Activated B cell treated with CpG ODN at 0.5 μM for 24 hours (primary cell): ENCODE measurements at regions not wholly inside any gene's neighbourhood (a gene's known extent, or its start where the extent isn't known, plus 50 kb on each side); places are given as distances from the start of the nearest gene placed in this dataset.

ENCODE experiments used
- ATAC-seq: fragments of 200-7000 bp; cut with Tn5 transposase; one replicate; pipeline ENCODE4 v1.10.0; 2021; ENCODE audit warnings: low read depth, mild to moderate bottlenecking, moderate library complexity
- CTCF ChIA-PET: fragments of 350-600 bp; sonication (Branson Sonifier 250); formaldehyde crosslinking; loops from one replicate; lab custom pipeline; 2021; ENCODE audit warnings: antibody characterized with exemption; lab: Charles Lee
- POLR2A ChIA-PET: fragments of 350-600 bp; sonication (Branson Sonifier 250); formaldehyde crosslinking; loops from one replicate; lab custom pipeline; 2021; ENCODE audit warnings: antibody characterized with exemption; lab: Charles Lee
- DNase-seq: peaks from one replicate; pipeline ENCODE4 v3.0.0; 2022
- H3K27ac Mint-ChIP-seq: one replicate; pipeline ENCODE4 v1.8.0; 2020; ENCODE audit warnings: mixed read lengths
- H3K27me3 Mint-ChIP-seq: one replicate; pipeline ENCODE4 v1.8.0; 2021; ENCODE audit warnings: mixed read lengths
- H3K36me3 Mint-ChIP-seq: one replicate; pipeline ENCODE4 v1.8.0; 2021; ENCODE audit warnings: low read depth, mixed read lengths
- H3K4me1 Mint-ChIP-seq: one replicate; pipeline ENCODE4 v1.8.0; 2021; ENCODE audit warnings: mixed read lengths
- H3K4me3 Mint-ChIP-seq: one replicate; pipeline ENCODE4 v1.8.0; 2020; ENCODE audit warnings: mild to moderate bottlenecking, mixed read lengths
- H3K9me3 Mint-ChIP-seq: one replicate; pipeline ENCODE4 v1.8.0; 2020; ENCODE audit warnings: mixed read lengths
- CTCF ChIP-seq: fragments of 200-600 bp; IDR thresholded peaks from one replicate; pipeline ENCODE4 v1.8.0; 2022; ENCODE audit warnings: antibody characterized with exemption, mild to moderate bottlenecking
- intact Hi-C: fragments of 100-400 bp; cut with micrococcal nuclease; formaldehyde crosslinking; loops from one replicate; pipeline ENCODE4 v1.15.1; 2024

DNA sequence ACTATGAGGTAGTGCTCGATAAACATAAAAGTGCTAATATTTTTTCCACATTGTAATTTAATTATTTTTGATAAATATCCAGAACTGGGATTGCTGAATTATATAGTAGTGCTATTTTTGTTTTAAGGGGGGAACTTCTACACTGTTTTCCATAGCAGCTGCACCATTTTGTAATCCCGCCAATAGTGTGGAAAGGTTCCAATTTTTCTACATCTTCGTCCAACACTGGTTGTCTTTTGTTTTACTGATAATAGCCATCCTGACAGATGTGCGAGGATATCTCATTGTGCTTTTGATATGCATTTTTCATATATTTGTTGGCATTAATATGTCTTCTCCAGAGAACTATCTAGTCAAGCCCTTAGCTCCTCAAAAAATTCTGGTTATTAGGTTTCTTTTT, 259.6 kb upstream of the KCNJ16 start:
- Mint-ChIP-seq H3K4me1 (no peaks in the 10 kb centered on the region), H3K36me3 (no peaks in the 10 kb centered on the region), H3K27me3 (no peaks in the 10 kb centered on the region), H3K9me3 (no peaks in the 10 kb centered on the region), H3K4me3 (no peak overlapping the region), H3K27ac (no peak overlapping the region)
- ATAC-seq (no peak), DNase-seq (no peak)
- POLR2A ChIA-PET: no interaction called here
- intact Hi-C loops: no loop called here
- TF ChIP-seq CTCF: no peak
- CTCF ChIA-PET: no interaction called here

DNA sequence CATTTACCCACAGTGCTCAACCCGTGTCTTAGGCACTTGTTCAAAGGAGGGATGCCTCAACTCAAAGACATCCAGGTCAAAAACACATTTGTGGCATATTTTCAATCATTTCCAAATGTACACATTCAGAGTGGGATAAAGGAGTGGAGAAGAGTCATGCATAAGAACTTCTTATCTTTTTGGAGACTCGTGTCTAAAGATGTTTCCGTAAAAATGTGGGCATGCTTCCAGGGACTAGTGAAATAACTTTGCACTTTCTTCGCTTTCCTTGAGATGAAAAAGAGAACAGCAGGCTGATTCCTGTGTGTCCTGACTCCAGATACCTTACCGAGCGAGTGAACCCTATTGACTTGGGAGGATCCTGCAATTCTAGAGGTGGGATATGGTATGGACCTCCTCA, 256.6 kb upstream of the KCNJ16 start:
- Mint-ChIP-seq H3K27ac (no peak overlapping the region), H3K27me3 (no peaks in the 10 kb centered on the region), H3K4me1 (no peaks in the 10 kb centered on the region), H3K9me3 (no peaks in the 10 kb centered on the region), H3K4me3 (no peak overlapping the region), H3K36me3 (no peaks in the 10 kb centered on the region)
- DNase-seq: no peak
- no peak for ATAC-seq
- POLR2A ChIA-PET: no interaction called here
- no peak for TF ChIP-seq CTCF
- CTCF ChIA-PET: no interaction called here
- intact Hi-C loops: no loop called here

DNA sequence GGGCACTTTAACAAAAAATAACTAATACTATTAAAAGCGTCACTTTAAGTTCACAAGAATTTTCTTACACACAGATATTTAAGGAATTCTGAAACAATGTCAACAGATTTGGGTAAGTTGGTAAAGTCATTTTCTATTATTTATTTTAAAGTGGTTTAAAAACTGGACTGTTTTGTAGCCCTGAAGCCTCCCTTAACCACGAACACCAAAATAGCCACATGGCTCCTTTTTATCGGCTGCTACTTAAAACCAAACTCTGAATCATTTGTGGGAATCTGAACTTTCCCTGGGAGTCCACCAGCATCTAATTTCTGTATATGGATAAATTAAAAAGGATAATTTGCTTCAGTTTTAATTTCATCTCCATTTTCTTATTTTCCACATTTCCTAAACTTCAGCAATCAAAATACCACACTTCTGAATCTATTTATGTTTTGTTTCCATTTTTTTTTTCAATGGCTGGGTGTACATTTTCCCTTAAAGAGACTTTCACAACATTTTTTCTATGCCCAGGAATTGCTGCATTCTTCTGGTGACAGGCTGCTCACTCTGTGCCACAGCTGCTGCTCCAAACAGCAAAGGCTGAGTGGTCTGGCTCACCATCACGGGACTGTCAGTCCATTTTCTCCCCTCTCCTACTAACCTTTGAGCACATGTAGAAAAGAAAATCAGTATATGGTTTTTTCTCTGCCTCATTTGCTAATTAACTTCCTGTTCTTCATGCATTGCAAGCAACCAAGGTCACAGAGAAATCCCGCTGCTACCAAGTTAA, 255.5 kb upstream of the KCNJ16 start:
- intact Hi-C loops: no loop called here
- ATAC-seq: no peak
- no peaks in the 10 kb centered on the region for H3K4me1 Mint-ChIP-seq

GRCh38 chr17:69820876-69821473, 254.1 kb upstream of the KCNJ16 start:
- Mint-ChIP-seq H3K4me1 (no peaks in the 10 kb centered on the region), H3K9me3 (peaks cover 3% of the 10 kb centered on the region), H3K36me3 (no peaks in the 10 kb centered on the region), H3K27ac (no peak overlapping the region), H3K27me3 (no peaks in the 10 kb centered on the region), H3K4me3 (no peak overlapping the region)
- ChIA-PET CTCF (no interaction called here), POLR2A (no interaction called here)
- TF ChIP-seq CTCF: no peak
- ATAC-seq (no peak), DNase-seq (no peak)
- intact Hi-C loops: no loop called here

More for the DNA sequence above, 255.5 kb upstream of the KCNJ16 start:
- Mint-ChIP-seq H3K9me3 (no peaks in the 10 kb centered on the region), H3K27me3 (no peaks in the 10 kb centered on the region), H3K4me3 (no peak overlapping the region), H3K27ac (no peak overlapping the region), H3K36me3 (no peaks in the 10 kb centered on the region)
- no peak for DNase-seq
- TF ChIP-seq CTCF: no peak
- ChIA-PET CTCF (no interaction called here), POLR2A (no interaction called here)

DNA sequence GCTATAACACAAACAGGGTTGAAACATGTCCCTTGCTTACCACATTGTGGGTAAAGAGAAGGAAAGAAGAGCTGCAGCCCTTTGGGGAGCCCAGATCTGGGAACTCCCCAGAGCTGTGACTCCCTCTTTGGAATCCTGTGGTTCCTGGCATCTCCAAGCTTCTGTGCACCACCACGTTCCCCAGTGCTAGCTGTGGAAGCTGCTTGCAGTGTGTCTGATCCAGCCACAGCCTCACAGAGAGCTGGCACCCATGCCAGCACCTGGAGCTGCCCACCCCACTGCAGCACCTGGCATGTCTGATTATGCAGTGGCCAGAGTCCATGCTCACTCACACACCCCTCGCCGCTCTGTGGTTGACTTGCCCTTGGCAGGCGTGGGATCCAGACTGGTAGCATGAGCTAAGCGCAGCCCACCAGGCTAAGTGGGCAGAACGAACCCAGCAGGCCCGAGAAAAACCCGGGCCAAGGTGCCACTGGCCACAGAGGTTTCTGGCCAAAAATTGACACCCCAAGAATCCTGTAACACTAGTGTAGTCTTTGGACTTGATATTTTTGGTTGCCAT, 252.6 kb upstream of the KCNJ16 start:
- no peak overlapping the region for H3K4me3 Mint-ChIP-seq
- DNase-seq: no peak
- intact Hi-C loops: no loop called here
- peaks cover 3% of the 10 kb centered on the region for H3K9me3 Mint-ChIP-seq
- POLR2A ChIA-PET: no interaction called here
- TF ChIP-seq CTCF: no peak
- H3K4me1 Mint-ChIP-seq: no peaks in the 10 kb centered on the region
- no peaks in the 10 kb centered on the region for H3K36me3 Mint-ChIP-seq
- H3K27me3 Mint-ChIP-seq: no peaks in the 10 kb centered on the region
- ATAC-seq: no peak
- H3K27ac Mint-ChIP-seq: no peak overlapping the region
- CTCF ChIA-PET: no interaction called here
